Activated T-cell treated with anti-CD3 and anti-CD28 coated beads, Interleukin-2, amount 50 U/mL, for 48 hours (primary cell): ENCODE measurements at regions not wholly inside any gene's neighbourhood (a gene's known extent, or its start where the extent isn't known, plus 50 kb on each side); places are given as distances from the start of the nearest gene placed in this dataset.
"Not testable (repeated sequence)": the region's sequence is repeated elsewhere in the genome, so short reads cannot be mapped to it uniquely, and the experiment has no call there.

Experiments used
- DNase-seq, 2 experiments: peaks; one replicate each; pipeline ENCODE4 v3.0.0-alpha.2; 2020

- peak; percentile 67 to 70 for DNase-seq
These were observed 65.7 kb upstream of the MAP9 start for GRCh38 chr4:155442267-155443105.

- no peak for DNase-seq
These were observed 64.7 kb upstream of the MAP9 start for GRCh38 chr4:155441475-155441874.

GRCh38 chr4:155439760-155440159 lies 63.0 kb upstream of the MAP9 start:
- not testable (repeated sequence) for DNase-seq

GRCh38 chr4:155434904-155435303 lies 58.1 kb upstream of the MAP9 start:
- no peak for DNase-seq

GRCh38 chr4:155434366-155434765 lies 57.6 kb upstream of the MAP9 start:
- no peak for DNase-seq

GRCh38 chr4:155433636-155434360 lies 57.0 kb upstream of the MAP9 start:
- no peak for DNase-seq

- no peak for DNase-seq
These were observed 54.4 kb upstream of the MAP9 start for GRCh38 chr4:155430895-155431795.

- DNase-seq, result no peak
These were observed 51.4 kb upstream of the MAP9 start for GRCh38 chr4:155428128-155428527.

GRCh38 chr4:155426953-155427352 lies 50.2 kb upstream of the MAP9 start:
- DNase-seq, result no peak
